GM23248 (cell line): ENCODE measurements at regions not wholly inside any gene's neighbourhood (a gene's known extent, or its start where the extent isn't known, plus 50 kb on each side); places are given as distances from the start of the nearest gene placed in this dataset.
"Not testable (repeated sequence)": the region's sequence is repeated elsewhere in the genome, so short reads cannot be mapped to it uniquely, and the experiment has no call there.

ENCODE experiments used
- DNase-seq: peaks from one replicate; pipeline ENCODE4 v3.0.0-alpha.2; 2015
- H2AFZ ChIP-seq: fragments of 200-600 bp; sonication (generic); 2 replicates; pipeline ENCODE4 v1.6.1; 2016; ENCODE audit warnings: antibody characterized with exemption
- H3F3A ChIP-seq: fragments of 200-600 bp; sonication (generic); 2 replicates; pipeline ENCODE4 v1.6.1; 2016; ENCODE audit warnings: mild to moderate bottlenecking, antibody characterized with exemption, mixed run types; ENCODE audit not compliant: insufficient read depth
- H3K27ac ChIP-seq: fragments of 200-600 bp; sonication (generic); 2 replicates; pipeline ENCODE4 v1.5.1; 2016; ENCODE audit warnings: mild to moderate bottlenecking
- H3K27me3 ChIP-seq: fragments of 200-600 bp; sonication (generic); replicated peaks from 2 replicates; pipeline ENCODE4 v1.6.1; 2016; ENCODE audit warnings: mild to moderate bottlenecking; ENCODE audit not compliant: insufficient read depth
- H3K36me3 ChIP-seq: fragments of 200-600 bp; sonication (generic); 2 replicates; pipeline ENCODE4 v1.6.1; 2016; ENCODE audit warnings: low read depth, mild to moderate bottlenecking
- H3K4me1 ChIP-seq: fragments of 200-600 bp; sonication (generic); 2 replicates; pipeline ENCODE4 v1.6.1; 2016; ENCODE audit warnings: mild to moderate bottlenecking; ENCODE audit not compliant: insufficient read depth
- H3K4me2 ChIP-seq: fragments of 200-600 bp; sonication (generic); one replicate; pipeline ENCODE4 v1.6.1; 2016; ENCODE audit warnings: mild to moderate bottlenecking; ENCODE audit not compliant: unreplicated experiment
- H3K4me3 ChIP-seq: fragments of 200-600 bp; sonication (generic); 2 replicates; pipeline ENCODE4 v1.5.1; 2016; ENCODE audit warnings: mild to moderate bottlenecking
- H3K79me2 ChIP-seq: fragments of 200-600 bp; sonication (generic); 2 replicates; pipeline ENCODE4 v1.6.1; 2016; ENCODE audit warnings: mild to moderate bottlenecking; ENCODE audit not compliant: insufficient read depth
- H3K9ac ChIP-seq: fragments of 200-600 bp; sonication (generic); 2 replicates; pipeline ENCODE4 v1.6.1; 2016; ENCODE audit warnings: mild to moderate bottlenecking
- H3K9me2 ChIP-seq: fragments of 200-600 bp; sonication (generic); 2 replicates; pipeline ENCODE4 v1.6.1; 2016; ENCODE audit warnings: mixed run types, mild to moderate bottlenecking, moderate library complexity; ENCODE audit not compliant: insufficient read depth
- H3K9me3 ChIP-seq: fragments of 200-600 bp; sonication (generic); one replicate; pipeline ENCODE4 v1.6.1; 2017; ENCODE audit warnings: low read depth
- H4K20me1 ChIP-seq: fragments of 200-600 bp; sonication (generic); 2 replicates; pipeline ENCODE4 v1.6.0; 2016; ENCODE audit not compliant: insufficient read depth
- EZH2 ChIP-seq: fragments of 200-600 bp; sonication (generic); IDR thresholded peaks from 2 replicates; pipeline ENCODE4 v1.6.1; 2018; ENCODE audit warnings: antibody characterized with exemption, mild to moderate bottlenecking; ENCODE audit not compliant: insufficient read depth, poor library complexity, severe bottlenecking
- EZH2phosphoT487 ChIP-seq: fragments of 200-600 bp; sonication (generic); IDR thresholded peaks from 2 replicates; pipeline ENCODE4 v1.6.1; 2018; ENCODE audit warnings: antibody characterized with exemption, moderate library complexity, mild to moderate bottlenecking, low read depth; ENCODE audit not compliant: insufficient read depth
- WGBS, 2 experiments: methylation state at CpG; one replicate each; pipeline ENCODE4 v1.1.6; 2015 to 2017; ENCODE audit warnings: low lambda C conversion rate in 2 of 2, low coverage in 1 of 2; ENCODE audit errors: missing lambda C conversion rate in 2 of 2; 5-methylcytosine and 5-hydroxymethylcytosine counted together
- in situ Hi-C: fragments of 300-500 bp; cut with MboI; formaldehyde crosslinking; loops from 2 replicates; pipeline ENCODE4 v1.15.0; 2020

DNA sequence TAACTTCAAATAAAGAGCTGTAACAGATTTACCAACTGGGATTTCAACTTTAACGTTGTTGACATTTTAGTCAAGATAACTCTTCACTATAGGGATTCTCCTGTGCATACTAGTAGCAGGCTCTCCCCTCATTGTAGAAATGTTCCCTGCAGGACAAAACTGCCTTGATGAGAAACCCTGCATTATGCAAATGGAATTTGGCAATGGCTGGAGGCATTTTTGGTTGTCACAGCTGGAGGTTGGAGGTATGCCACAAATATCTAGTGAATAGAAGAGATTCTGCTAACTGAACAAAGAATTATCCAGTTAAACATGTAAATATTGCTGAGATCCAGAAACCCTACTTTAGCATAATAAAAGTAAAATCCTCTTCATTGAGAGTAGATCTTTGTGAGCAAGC is 928.8 kb upstream of the ALCAM start:
- Histone ChIP-seq H3K9ac (no peak overlapping the region), H2AFZ (no peak overlapping the region), H3K4me1 (peaks cover 14% of the 10 kb centered on the region; the same call in 1 of the 2 replicates), H3K27ac (no peak overlapping the region), H3K27me3 (no peaks in the 10 kb centered on the region), H3K79me2 (no peaks in the 10 kb centered on the region), H3K4me2 (no peak overlapping the region), H3K4me3 (no peak overlapping the region), H4K20me1 (no peaks in the 10 kb centered on the region), H3K9me3 (no peaks in the 10 kb centered on the region), H3K9me2 (no peaks in the 10 kb centered on the region), H3K36me3 (no peaks in the 10 kb centered on the region), H3F3A (peaks cover 4% of the 10 kb centered on the region; the same call in 1 of the 2 replicates)
- TF ChIP-seq EZH2, result no peak
- TF ChIP-seq EZH2phosphoT487, result no peak
- 0% methylated on average over 1 of the region's 1 CpG for WGBS, 2 experiments
- peak; percentile 68 for DNase-seq
- in situ Hi-C loops, result no loop called here

DNA sequence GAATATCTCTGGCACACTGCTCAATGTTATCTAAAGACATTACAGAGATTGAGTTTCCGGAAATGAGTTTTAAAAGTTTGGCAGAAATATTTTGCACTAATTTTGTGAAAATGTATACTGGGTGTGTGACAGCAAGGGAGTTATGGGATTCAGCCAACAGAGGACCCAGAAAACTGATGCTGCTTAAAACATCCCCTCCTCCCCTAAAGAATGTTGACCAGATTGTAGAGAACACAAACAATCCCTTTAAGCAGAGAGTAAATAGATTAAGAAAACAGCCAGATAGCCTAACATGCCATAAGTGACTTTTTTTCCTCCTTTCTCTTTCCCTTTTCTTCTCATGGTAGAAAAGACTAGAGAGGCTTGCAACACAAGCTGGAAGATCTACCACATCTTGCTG is 928.0 kb upstream of the ALCAM start:
- no peak for DNase-seq
- no peaks in the 10 kb centered on the region for H3K9me2 ChIP-seq
- WGBS, 2 experiments, result 90 to 93% methylated on average over 1 of the region's 1 CpG
- H3K4me3 ChIP-seq, result no peak overlapping the region
- no peaks in the 10 kb centered on the region for H3K27me3 ChIP-seq
- no peak overlapping the region for H3K27ac ChIP-seq
- H3F3A ChIP-seq, result peaks cover 4% of the 10 kb centered on the region; the same call in 1 of the 2 replicates
- no peaks in the 10 kb centered on the region for H4K20me1 ChIP-seq
- H2AFZ ChIP-seq, result no peak overlapping the region
- H3K36me3 ChIP-seq, result no peaks in the 10 kb centered on the region
- peaks cover 14% of the 10 kb centered on the region; the same call in 1 of the 2 replicates for H3K4me1 ChIP-seq
- no peak overlapping the region for H3K9ac ChIP-seq
- TF ChIP-seq EZH2phosphoT487 (no peak), EZH2 (no peak)
- no peak overlapping the region for H3K4me2 ChIP-seq
- no peaks in the 10 kb centered on the region for H3K9me3 ChIP-seq
- in situ Hi-C loops, result no loop called here
- no peaks in the 10 kb centered on the region for H3K79me2 ChIP-seq

DNA sequence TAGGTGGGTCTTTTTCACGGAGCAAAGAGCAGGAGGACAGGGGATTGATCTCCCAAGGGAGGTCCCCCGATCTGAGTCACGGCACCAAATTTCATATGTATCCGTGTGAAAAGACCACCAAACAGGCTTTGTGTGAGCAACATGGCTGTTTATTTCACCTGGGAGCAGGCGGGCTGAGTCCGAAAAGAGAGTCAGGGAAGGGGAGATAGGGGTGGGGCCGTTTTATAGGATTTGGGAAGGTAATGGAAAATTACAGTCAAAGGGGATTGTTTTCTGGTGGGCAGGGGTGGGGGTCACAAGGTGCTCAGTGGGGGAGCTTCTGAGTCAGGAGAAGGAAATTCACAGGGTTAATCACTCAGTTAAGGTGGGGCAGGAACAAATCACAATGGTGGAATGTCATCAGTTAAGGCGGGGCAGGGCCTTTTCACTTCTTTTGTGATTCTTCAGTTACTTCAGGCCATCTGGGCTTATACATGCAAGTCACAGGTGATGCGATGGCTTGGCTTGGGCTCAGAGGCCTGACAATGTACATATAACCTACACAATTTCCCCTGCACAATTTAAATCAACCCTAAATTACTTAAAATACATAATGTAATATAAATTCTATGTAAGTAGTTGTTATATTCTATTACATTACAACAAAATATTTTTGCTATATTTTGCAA is 921.3 kb upstream of the ALCAM start:
- H3K9me2 ChIP-seq, H3K4me2 ChIP-seq, DNase-seq, H2AFZ ChIP-seq, H4K20me1 ChIP-seq, H3K27me3 ChIP-seq, H3K4me3 ChIP-seq, H3K79me2 ChIP-seq, H3K27ac ChIP-seq, H3F3A ChIP-seq, in situ Hi-C loops, H3K4me1 ChIP-seq, H3K36me3 ChIP-seq, H3K9ac ChIP-seq, H3K9me3 ChIP-seq: not testable (repeated sequence)
- 55% methylated on average over 8 to 9 of the region's 9 CpGs for WGBS, 2 experiments

DNA sequence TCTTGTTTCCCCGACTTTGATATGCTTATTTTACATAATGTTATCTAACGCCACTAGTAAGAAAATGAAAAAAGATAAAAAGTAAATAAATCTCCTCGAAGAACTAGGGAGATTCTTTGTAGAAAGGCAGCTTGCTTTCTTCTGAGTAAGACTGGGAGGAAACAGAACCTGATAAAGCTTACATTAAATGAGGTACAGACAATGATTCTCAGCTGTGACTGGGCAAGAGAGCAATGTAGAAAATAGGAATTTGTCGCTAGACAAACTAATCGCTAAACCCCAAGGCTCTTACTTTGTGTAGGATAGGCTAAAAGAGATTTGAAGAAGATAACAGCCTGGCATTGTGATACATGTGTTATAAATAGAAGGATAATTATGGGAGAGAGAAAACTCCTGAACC is 919.0 kb upstream of the ALCAM start:
- WGBS, 2 experiments, result 48% methylated on average over 5 of the region's 5 CpGs
- Histone ChIP-seq H3K27me3 (no peaks in the 10 kb centered on the region), H3K27ac (no peak overlapping the region), H3K4me2 (no peak overlapping the region), H3K79me2 (no peaks in the 10 kb centered on the region), H3K4me1 (no peaks in the 10 kb centered on the region), H3K9ac (no peak overlapping the region), H4K20me1 (no peaks in the 10 kb centered on the region), H3K9me3 (no peaks in the 10 kb centered on the region), H3K9me2 (no peaks in the 10 kb centered on the region), H3K4me3 (no peak overlapping the region), H2AFZ (no peak overlapping the region), H3K36me3 (no peaks in the 10 kb centered on the region), H3F3A (no peaks in the 10 kb centered on the region)
- in situ Hi-C loops, result no loop called here
- TF ChIP-seq EZH2phosphoT487 (no peak), EZH2 (no peak)
- DNase-seq, result no peak

DNA sequence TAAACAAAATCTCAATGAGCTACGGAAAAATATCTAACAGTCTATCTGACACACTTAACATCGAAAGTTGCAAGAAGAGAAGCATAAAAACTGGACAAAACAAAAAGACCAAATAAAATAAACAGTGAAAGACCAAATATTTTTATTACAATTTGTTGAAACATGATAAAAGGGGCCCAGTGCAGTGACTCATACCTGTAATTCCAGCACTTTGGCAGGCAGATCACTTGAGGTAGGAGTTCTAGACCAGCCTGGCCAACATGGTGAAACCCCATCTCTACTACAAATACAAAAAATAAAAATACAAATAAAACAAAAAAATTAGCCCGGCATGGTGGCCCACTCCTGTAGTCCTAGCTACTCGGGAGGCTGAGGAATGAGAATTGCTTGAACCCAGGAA is 914.0 kb upstream of the ALCAM start:
- no peak overlapping the region for H2AFZ ChIP-seq
- TF ChIP-seq EZH2 (no peak), EZH2phosphoT487 (no peak)
- no peaks in the 10 kb centered on the region for H3K36me3 ChIP-seq
- no peaks in the 10 kb centered on the region for H3K9me2 ChIP-seq
- no peaks in the 10 kb centered on the region for H3K79me2 ChIP-seq
- H4K20me1 ChIP-seq, result no peaks in the 10 kb centered on the region
- DNase-seq, result no peak
- no peaks in the 10 kb centered on the region for H3K27me3 ChIP-seq
- no peak overlapping the region for H3K4me3 ChIP-seq
- in situ Hi-C loops, result no loop called here
- WGBS, 2 experiments, result 63% methylated on average over 4 of the region's 4 CpGs
- no peak overlapping the region for H3K4me2 ChIP-seq
- H3K27ac ChIP-seq, result no peak overlapping the region
- H3K9ac ChIP-seq, result no peak overlapping the region
- no peaks in the 10 kb centered on the region for H3K9me3 ChIP-seq
- H3K4me1 ChIP-seq, result no peaks in the 10 kb centered on the region
- H3F3A ChIP-seq, result no peaks in the 10 kb centered on the region
